ENCODE measurements at regions not wholly inside any gene's neighbourhood (a gene's known extent, or its start where the extent isn't known, plus 50 kb on each side); places are given as distances from the start of the nearest gene placed in this dataset.

- DNase-seq = no peak
Observed at GRCh38 chr3:117322866-117323265, 613.3 kb downstream of the TUSC7 start.

- DNase-seq = no peak
Observed at GRCh38 chr3:117346901-117347300, 637.3 kb downstream of the TUSC7 start.

- DNase-seq = no peak
Observed at GRCh38 chr3:117348884-117349283, 639.3 kb downstream of the TUSC7 start.

GRCh38 chr3:117349566-117349965 is 640.0 kb downstream of the TUSC7 start:
- no peak for DNase-seq

- DNase-seq = no peak
Observed at GRCh38 chr3:117350371-117350770, 640.8 kb downstream of the TUSC7 start.

- DNase-seq = no peak
Observed at GRCh38 chr3:117355566-117355965, 646.0 kb downstream of the TUSC7 start.

- no peak for DNase-seq
Observed at GRCh38 chr3:117356091-117356705, 646.6 kb downstream of the TUSC7 start.

GRCh38 chr3:117358717-117359314 is 649.2 kb downstream of the TUSC7 start:
- DNase-seq = no peak

- no peak for DNase-seq
Observed at GRCh38 chr3:117366574-117366973, 657.0 kb downstream of the TUSC7 start.

- DNase-seq = no peak
Observed at GRCh38 chr3:117367861-117368260, 658.3 kb downstream of the TUSC7 start.

- no peak for DNase-seq
Observed at GRCh38 chr3:117380631-117381030, 671.1 kb downstream of the TUSC7 start.

- DNase-seq = no peak
Observed at GRCh38 chr3:117393119-117393518, 683.5 kb downstream of the TUSC7 start.

- no peak for DNase-seq
Observed at GRCh38 chr3:117398141-117398899, 688.7 kb downstream of the TUSC7 start.

- DNase-seq = no peak
Observed at GRCh38 chr3:117399311-117400078, 689.9 kb downstream of the TUSC7 start.

GRCh38 chr3:117400303-117400702 is 690.7 kb downstream of the TUSC7 start:
- DNase-seq = no peak

GRCh38 chr3:117404141-117404540 is 694.6 kb downstream of the TUSC7 start:
- DNase-seq = no peak

- DNase-seq = no peak
Observed at GRCh38 chr3:117404730-117405129, 695.2 kb downstream of the TUSC7 start.

- no peak for DNase-seq
Observed at GRCh38 chr3:117405359-117405758, 695.8 kb downstream of the TUSC7 start.

GRCh38 chr3:117407317-117407716 is 697.7 kb downstream of the TUSC7 start:
- DNase-seq = no peak

GRCh38 chr3:117408811-117409210 is 699.2 kb downstream of the TUSC7 start:
- DNase-seq = no peak

GRCh38 chr3:117409256-117409655 is 699.7 kb downstream of the TUSC7 start:
- no peak for DNase-seq

- DNase-seq = no peak
Observed at GRCh38 chr3:117409701-117410459, 700.3 kb downstream of the TUSC7 start.

- no peak for DNase-seq
Observed at GRCh38 chr3:117411971-117412370, 702.4 kb downstream of the TUSC7 start.
